ENCODE measurements at regions not wholly inside any gene's neighbourhood (a gene's known extent, or its start where the extent isn't known, plus 50 kb on each side); places are given as distances from the start of the nearest gene placed in this dataset.
A peak's percentile ranks its signal among the peaks of the same experiment; 100 is the strongest.

- TF ChIP-seq REST (IDR thresholded peaks at IDR 0.05; ENCODE audit: insufficient read depth in 1 of 2, low read depth in 2 of 2, low read length in 1 of 2): no peak
- TF ChIP-seq, protein P1, sequence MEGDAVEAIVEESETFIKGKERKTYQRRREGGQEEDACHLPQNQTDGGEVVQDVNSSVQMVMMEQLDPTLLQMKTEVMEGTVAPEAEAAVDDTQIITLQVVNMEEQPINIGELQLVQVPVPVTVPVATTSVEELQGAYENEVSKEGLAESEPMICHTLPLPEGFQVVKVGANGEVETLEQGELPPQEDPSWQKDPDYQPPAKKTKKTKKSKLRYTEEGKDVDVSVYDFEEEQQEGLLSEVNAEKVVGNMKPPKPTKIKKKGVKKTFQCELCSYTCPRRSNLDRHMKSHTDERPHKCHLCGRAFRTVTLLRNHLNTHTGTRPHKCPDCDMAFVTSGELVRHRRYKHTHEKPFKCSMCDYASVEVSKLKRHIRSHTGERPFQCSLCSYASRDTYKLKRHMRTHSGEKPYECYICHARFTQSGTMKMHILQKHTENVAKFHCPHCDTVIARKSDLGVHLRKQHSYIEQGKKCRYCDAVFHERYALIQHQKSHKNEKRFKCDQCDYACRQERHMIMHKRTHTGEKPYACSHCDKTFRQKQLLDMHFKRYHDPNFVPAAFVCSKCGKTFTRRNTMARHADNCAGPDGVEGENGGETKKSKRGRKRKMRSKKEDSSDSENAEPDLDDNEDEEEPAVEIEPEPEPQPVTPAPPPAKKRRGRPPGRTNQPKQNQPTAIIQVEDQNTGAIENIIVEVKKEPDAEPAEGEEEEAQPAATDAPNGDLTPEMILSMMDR (IDR thresholded peaks at IDR 0.05): peak; percentile 9; the same call in 1 of the 2 replicates
- TF ChIP-seq POLR2AphosphoS5 (IDR thresholded peaks at IDR 0.05; ENCODE audit: low read depth, low read length): no peak
Observed at GRCh38 chr2:83587309-83587708, 871.8 kb downstream of the SUCLG1 start.

Data from Panc1 (cell line).